GM21381 (cell line): ENCODE measurements at regions not wholly inside any gene's neighbourhood (a gene's known extent, or its start where the extent isn't known, plus 50 kb on each side); places are given as distances from the start of the nearest gene placed in this dataset.

Source experiments
- ATAC-seq: cut with Tn5 transposase; IDR thresholded peaks from one replicate; pipeline ENCODE4 v1.9.1; 2021; ENCODE audit warnings: mild to moderate bottlenecking, moderate library complexity; ENCODE audit not compliant: unreplicated experiment

GRCh38 chr5:2610986-2611385, 140.5 kb downstream of the IRX2 start:
- no peak for ATAC-seq

DNA sequence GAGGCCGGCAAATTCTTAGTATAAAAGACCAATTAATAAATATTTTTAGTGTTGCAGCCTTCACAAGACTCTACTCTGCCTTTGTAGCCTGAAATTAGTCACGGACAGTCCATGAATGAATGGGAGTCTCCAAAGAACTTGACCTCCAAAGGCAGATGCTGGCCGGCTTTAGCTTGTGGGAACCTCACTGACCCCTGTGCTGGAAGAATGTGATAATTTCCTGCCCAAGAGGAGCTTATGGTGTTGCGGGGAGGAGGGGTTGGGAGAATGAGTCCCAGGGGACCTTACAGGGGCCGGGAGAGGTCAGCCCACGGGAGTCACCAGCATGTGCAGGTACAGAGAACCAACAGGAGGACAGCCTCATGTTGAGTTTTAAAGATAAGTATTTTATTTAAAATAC, 143.1 kb downstream of the IRX2 start:
- no peak for ATAC-seq

- ATAC-seq, result no peak
Observed at GRCh38 chr5:2607598-2607997, 143.9 kb downstream of the IRX2 start.

DNA sequence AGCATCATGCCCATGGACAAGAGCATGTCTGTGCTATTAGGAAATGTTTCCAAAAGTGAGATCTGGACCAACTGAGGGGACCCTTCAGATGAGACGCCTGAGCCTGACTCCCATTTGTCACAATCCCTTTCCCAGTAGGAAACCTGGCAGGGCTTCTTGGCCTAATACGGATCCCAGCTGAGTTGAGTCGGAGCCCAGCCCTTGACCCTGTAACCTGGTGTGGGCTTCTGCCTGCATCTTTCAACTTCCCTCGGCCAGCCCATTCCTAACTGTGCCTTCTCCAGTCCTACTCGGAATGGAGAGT, 148.3 kb downstream of the IRX2 start:
- ATAC-seq, result no peak

- no peak for ATAC-seq
Observed at GRCh38 chr5:2602451-2603271, 148.8 kb downstream of the IRX2 start.

DNA sequence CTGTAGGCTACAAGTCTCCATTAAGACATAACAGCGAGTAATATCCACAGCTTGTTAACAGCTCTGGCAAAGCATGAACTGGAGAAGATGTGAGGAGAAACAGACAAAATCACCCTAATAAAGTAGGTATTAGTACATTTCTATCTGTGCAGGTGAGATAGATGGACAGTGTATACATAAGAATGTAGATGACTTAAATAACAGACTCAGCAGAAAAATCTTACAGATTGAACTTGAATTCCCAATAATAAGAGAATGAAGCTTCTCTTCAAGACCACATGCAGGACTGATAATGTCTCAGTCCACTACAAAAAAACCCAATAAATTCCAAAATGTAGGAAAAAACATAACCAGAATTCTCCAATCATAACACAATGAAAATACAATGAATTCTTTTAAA, 153.0 kb downstream of the IRX2 start:
- no peak for ATAC-seq

GRCh38 chr5:2594701-2595100, 156.8 kb downstream of the IRX2 start:
- ATAC-seq, result no peak

- no peak for ATAC-seq
Observed at GRCh38 chr5:2592766-2593165, 158.7 kb downstream of the IRX2 start.

GRCh38 chr5:2591777-2592453, 159.6 kb downstream of the IRX2 start:
- ATAC-seq, result no peak

DNA sequence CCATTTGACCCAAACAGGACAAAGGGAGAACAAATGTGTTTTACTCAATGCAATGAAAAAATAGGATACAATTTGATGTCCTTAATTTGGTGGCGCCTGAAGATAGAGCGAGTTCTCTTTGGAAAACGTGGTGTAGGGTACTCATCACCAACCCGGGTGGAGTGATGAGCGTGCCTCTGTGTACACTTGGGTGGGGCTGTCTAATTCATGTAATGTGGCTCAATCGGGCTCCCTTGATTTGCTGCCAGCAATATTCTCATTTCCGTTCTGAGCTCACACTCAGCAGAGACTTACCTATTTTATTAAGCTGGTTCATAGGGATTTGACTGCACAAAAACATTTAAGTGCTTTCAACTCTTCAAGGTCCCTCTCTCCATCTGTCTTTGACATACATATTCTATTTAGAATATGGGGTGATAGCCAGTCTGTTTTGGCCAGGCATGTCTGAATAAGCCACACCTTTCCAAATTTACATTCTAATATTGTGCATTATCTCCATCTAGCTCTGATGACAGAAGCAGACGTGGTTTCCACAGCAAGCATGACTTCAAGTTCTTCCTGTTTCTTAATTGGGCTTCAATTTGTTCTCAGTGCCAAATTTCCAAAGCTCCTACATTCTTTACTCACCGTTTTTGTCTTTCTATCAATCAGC, 162.5 kb downstream of the IRX2 start:
- no peak for ATAC-seq

DNA sequence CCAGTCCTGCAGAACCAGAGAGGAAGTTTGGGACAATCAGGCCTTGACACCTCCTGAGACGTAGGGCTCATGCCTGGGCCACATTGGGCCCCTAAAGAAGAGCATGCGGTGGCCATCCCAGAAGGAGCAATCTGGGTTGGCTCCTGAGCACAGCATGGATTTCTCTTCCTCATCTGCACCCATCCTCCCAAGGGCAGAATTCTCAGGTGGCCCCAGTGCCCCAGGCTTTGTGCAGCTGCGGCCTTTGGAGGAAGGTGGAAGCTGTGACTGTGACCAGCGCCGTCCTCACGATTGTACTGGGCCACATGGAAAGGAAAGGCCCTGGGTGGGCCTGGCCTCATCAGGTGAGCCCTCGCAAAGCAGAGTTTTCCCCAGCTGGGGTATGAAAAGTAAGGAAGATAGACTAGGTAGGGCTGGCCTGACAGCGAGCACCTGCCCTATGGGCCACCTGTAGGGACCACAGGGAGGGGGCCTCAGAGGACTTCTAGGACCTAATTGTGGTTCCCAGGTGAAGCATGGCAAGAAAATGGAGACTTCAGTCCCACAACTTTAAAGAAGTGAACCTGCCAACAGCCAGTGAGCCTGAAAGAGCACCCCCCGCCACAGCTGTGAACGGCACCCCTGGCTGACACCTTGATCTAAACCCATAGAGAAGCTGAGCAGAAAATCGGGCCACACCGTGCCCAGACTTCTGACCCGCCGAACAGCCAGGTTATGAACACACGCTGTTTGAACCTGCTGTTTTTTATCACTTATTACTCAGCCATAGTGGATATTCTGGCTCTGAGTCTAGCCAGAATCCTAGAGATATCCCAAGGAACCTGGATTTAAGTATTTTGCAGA, 164.1 kb downstream of the IRX2 start:
- no peak for ATAC-seq

- ATAC-seq, result no peak
Observed at GRCh38 chr5:2586016-2586715, 165.3 kb downstream of the IRX2 start.

DNA sequence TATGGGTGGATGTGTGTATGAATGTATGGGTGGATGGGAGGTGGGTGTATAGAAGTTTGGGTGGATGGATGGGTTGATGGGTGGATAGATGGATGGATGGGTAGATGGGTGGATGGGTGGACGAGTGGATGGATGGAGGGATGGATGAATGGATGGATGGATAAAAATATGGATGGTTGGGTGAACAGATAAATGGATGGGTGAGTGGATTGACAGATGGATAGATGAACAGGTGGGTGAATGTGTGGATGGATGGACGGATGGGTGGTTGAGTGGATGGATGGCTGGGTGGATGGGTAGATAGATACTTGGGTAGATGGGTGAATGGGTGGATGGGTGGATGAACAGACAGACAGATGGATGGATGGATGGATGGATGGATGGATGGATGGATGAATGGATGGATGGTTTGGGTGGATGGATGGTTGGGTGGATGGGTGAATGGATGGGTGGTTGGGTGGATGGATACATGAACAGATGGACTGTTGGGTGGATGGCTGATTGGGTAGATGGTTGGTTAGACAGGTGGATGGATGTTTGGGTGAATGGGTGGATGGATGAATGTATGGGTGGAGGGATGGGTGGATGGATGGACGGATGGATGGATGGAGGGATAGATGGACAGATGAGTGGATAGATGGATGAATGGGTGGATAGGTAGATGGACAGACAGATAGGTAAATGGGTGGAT, 166.8 kb downstream of the IRX2 start:
- no peak for ATAC-seq

DNA sequence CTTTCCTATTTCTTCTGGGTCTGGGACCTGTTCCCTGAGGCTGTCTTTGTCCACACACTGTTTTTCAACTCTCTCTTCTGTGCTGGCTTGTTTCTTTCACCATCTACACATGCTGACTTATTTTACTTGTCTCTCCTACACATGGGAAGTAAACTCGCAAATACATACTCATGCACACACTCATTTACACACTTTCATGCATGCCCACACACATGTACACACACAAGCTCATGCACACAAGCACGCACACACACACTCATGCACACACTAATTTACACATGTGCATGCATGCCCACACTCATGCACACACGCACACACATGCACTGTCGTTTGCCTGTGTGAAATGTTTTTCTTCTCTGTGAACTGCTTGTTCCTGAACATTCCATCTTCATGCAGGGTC, 169.0 kb downstream of the IRX2 start:
- no peak for ATAC-seq

DNA sequence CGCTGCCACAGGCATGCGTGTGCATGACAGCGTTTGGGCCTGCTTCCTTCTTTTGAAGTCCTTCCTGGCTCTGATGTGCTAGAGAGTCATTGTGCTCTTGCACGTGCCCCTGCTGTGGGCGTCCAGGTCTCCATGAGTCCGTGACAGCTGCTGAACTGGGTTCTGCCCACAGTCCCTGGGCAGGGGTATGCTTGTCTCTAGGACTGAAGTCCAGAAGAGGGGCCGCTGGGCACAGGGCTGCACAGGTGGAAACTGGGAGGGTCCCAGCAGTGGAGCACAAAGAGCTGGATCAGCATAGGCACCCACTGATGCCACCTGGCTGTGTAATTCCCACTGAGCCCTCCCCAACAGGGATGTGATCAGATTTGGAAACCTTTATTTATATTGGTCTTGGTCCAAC, 169.4 kb downstream of the IRX2 start:
- no peak for ATAC-seq

DNA sequence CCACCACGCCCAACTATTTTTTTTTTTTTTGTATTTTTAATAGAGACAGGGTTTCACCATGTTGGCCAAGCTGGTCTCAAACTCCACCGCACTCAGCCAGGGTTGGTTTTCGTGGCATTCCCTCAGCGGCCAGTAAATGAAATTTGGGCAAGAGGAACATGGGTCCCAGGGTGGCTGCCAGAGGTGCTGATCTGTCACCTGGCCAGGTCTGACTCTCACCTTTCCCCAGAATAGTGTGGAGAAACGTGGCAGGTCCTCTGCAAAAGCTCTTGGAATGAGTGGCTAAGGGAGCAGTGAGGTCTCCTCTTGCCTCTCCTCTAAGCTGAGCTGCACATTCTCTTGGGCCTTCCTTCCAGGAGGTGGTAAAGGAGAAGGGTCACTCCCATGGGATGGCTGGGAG, 170.1 kb downstream of the IRX2 start:
- ATAC-seq, result no peak

GRCh38 chr5:2579126-2579525, 172.4 kb downstream of the IRX2 start:
- ATAC-seq, result no peak

DNA sequence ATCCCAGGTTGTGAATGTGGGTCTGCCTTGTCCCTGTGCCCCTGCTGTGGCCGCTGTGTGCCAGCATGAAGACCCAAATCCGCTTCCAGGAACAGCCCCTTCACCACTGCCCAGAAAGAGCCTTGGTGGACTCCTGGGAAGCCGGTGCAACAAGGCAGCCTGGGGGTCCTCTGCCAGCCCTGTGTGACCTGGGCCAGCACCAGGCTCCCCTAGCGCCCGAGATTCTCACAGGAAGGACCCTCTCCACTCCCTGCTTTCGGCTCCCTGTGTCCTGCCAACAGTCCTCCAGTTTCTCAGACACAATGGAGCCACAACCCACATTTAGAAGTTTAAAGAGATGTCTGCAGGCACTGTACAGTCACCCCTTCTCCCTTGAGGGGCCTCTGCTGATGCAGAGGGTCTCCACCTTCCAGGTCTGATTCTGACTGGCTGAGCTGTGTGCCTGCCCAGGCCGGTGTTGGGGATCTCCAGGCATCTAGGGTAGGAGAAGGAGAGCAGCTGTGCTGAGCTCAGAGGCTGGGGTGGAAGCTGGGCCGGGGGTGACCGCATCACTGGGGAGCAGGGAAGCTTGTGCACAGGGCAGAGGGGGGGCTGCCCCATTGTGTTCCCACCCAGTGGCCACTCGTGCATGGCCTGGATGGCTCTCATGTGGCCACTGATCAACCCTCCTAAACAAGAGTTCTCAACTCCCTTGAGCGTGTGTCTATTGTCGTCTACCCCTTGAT, 174.0 kb downstream of the IRX2 start:
- no peak for ATAC-seq

DNA sequence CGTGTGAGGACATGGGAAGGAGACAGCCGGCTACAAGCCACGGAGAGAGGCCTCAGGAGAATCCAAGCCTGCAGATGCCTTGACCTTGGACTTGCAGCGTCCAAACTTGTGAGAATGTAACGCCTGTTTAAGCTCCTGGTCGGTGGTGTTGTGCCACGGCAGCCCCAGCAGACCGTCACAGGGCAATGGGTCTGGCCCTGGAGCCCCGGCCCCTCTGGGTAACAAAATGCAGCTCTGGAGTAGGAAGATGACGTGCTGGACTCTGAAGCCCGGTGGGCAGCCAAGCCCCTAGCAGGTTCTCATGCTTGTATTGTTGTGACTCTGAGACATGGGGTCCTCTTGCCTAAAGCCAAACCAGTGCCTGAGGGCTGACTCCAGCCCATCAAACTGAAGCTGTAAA, 174.7 kb downstream of the IRX2 start:
- no peak for ATAC-seq

DNA sequence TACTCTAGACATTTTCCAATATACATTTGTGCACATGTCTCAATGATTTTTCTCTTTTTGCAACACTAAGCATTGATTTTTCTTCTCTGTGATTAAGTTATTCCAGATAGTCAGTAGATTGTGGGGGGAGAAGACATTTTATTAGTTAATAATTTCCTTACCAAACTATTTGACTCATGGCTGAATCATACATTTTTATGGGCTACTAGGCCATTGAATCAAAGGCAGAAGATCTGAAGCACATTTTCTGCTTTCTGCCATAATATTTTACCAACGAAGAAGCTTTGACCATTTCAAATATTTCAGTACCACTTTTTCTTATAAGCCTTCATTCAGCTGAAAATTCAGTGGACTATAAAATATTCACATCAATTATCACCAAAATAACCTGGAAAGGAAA, 175.6 kb downstream of the IRX2 start:
- ATAC-seq, result no peak
